SK-N-MC (cell line): ENCODE measurements at regions not wholly inside any gene's neighbourhood (a gene's known extent, or its start where the extent isn't known, plus 50 kb on each side); places are given as distances from the start of the nearest gene placed in this dataset.
A peak's percentile ranks its signal among the peaks of the same experiment; 100 is the strongest.
"Not testable (repeated sequence)": the region's sequence is repeated elsewhere in the genome, so short reads cannot be mapped to it uniquely, and the experiment has no call there.

Source experiments
- DNase-seq: peaks from one replicate; pipeline ENCODE4 v3.0.0-alpha.2; 2011; ENCODE audit warnings: low read depth, low spot score
- H3K27ac ChIP-seq: fragments of 200-600 bp; sonication (generic); 2 replicates; pipeline ENCODE4 v1.5.1; 2016; ENCODE audit warnings: mixed run types
- H3K36me3 ChIP-seq: fragments of 200-600 bp; sonication (generic); 2 replicates; pipeline ENCODE4 v1.6.1; 2017; ENCODE audit warnings: antibody characterized with exemption, low read length, mixed read lengths; ENCODE audit not compliant: insufficient read depth
- H3K4me3 ChIP-seq: fragments of 200-600 bp; sonication (generic); 2 replicates; pipeline ENCODE4 v1.5.1; 2016
- H3K9ac ChIP-seq: fragments of 200-600 bp; sonication (generic); 2 replicates; pipeline ENCODE4 v1.8.0; 2017; ENCODE audit warnings: mixed run types, mixed read lengths; ENCODE audit not compliant: insufficient read length
- H3K9me3 ChIP-seq: fragments of 200-600 bp; sonication (generic); 2 replicates; pipeline ENCODE4 v1.6.1; 2017; ENCODE audit warnings: low read depth, mild to moderate bottlenecking, antibody characterized with exemption, low read length, moderate library complexity, mixed read lengths
- EZH2 ChIP-seq: fragments of 200-600 bp; sonication (generic); IDR thresholded peaks from one replicate; pipeline ENCODE4 v1.6.1; 2017; ENCODE audit warnings: antibody characterized with exemption
- FOXP2 ChIP-seq: optimal IDR thresholded peaks from 2 replicates; pipeline ENCODE3; 2011; ENCODE audit warnings: mild to moderate bottlenecking, moderate library complexity; ENCODE audit not compliant: insufficient read depth; ENCODE audit errors: extremely low read length, control extremely low read depth
- POLR2AphosphoS5 ChIP-seq: IDR thresholded peaks from 2 replicates; pipeline ENCODE4 v1.6.1; 2012; ENCODE audit warnings: mild to moderate bottlenecking, low read depth, low read length, borderline replicate concordance

DNA sequence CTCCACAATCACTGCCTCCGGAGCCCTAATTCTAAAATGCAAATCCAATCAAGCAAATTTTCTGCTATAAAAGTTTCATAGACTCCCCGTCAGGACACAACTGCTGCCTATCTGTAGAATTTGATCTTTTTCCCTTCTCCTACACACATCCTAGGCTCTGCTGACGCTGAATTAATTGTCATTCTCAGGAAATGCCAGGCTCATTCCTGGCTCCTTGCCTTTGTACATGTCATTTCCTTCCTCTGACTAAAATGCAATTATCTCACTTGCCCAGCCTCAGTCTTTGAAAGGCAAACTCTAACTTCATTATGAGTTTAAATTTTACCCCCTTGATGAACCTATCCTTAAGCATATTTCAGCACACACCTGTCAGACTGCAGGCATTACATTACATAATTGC lies 844.9 kb upstream of the CRIM1 start:
- Histone ChIP-seq H3K9ac (no peak overlapping the region), H3K4me3 (no peak overlapping the region), H3K27ac (peak overlapping the region; percentile 62; the same call in 1 of the 2 replicates), H3K36me3 (no peaks in the 10 kb centered on the region), H3K9me3 (no peaks in the 10 kb centered on the region; the same call in 1 of the 2 replicates)
- TF ChIP-seq FOXP2 (no peak), POLR2AphosphoS5 (peak; percentile 53; the same call in 1 of the 2 replicates)
- peak; percentile 74 for DNase-seq

GRCh38 chr2:35508601-35509000 lies 847.0 kb upstream of the CRIM1 start:
- Histone ChIP-seq H3K9ac (no peak overlapping the region), H3K36me3 (no peaks in the 10 kb centered on the region), H3K4me3 (no peak overlapping the region), H3K9me3 (no peaks in the 10 kb centered on the region), H3K27ac (no peak overlapping the region)
- TF ChIP-seq FOXP2: no peak
- TF ChIP-seq EZH2: no peak
- TF ChIP-seq POLR2AphosphoS5: no peak
- DNase-seq: no peak

DNA sequence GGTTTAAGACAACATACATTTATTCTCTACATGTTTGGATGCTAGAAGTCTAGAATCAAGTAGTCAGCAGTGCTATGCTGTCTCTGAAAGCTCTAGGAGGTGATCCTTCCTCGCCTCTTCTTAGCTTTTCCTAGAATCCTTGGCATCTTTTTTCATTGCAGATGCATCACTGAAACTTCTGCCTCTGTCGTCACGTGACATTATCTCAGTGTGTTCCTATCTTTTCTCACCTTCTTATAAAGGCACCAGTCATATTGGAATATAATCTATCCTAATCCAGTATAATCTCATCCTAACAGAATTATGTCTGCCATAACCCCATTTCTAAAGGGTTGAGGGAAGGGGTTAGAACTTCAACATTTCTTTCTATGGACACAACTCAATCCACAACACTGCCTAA lies 851.2 kb upstream of the CRIM1 start:
- no peak overlapping the region for H3K9ac ChIP-seq
- H3K36me3 ChIP-seq: no peaks in the 10 kb centered on the region
- no peak overlapping the region for H3K4me3 ChIP-seq
- DNase-seq: no peak
- TF ChIP-seq EZH2 (no peak), POLR2AphosphoS5 (no peak), FOXP2 (no peak)
- H3K9me3 ChIP-seq: no peaks in the 10 kb centered on the region
- H3K27ac ChIP-seq: no peak overlapping the region

DNA sequence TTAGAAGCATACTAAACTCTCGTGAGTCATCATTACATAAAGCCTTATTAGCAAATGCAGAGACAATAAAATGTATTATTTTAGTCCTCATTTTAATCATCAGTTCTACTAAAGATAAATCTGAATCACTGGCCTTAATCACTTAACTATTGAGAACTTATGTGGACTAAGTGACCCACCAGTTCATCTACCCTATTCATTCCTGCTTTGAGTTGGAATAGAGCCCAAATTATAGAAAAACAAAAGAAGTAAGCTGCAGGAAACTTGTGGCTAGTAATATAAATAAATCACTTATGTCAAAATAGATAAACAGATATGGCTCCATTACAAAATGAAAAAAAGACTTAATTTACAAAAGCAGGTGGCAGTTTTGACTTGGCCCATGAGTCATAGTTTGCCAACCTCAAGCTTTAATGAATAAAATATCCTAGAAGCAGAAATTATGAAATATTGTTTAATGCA lies 851.8 kb upstream of the CRIM1 start:
- H3K9ac ChIP-seq: no peak overlapping the region
- H3K27ac ChIP-seq: no peak overlapping the region
- H3K9me3 ChIP-seq: no peaks in the 10 kb centered on the region
- H3K36me3 ChIP-seq: no peaks in the 10 kb centered on the region
- no peak for DNase-seq
- TF ChIP-seq FOXP2 (no peak), POLR2AphosphoS5 (no peak), EZH2 (no peak)
- no peak overlapping the region for H3K4me3 ChIP-seq

GRCh38 chr2:35503311-35503710 lies 852.3 kb upstream of the CRIM1 start:
- Histone ChIP-seq H3K36me3 (no peaks in the 10 kb centered on the region), H3K27ac (no peak overlapping the region), H3K9ac (no peak overlapping the region), H3K9me3 (no peaks in the 10 kb centered on the region), H3K4me3 (no peak overlapping the region)
- no peak for DNase-seq
- TF ChIP-seq FOXP2 (no peak), EZH2 (no peak), POLR2AphosphoS5 (no peak)

DNA sequence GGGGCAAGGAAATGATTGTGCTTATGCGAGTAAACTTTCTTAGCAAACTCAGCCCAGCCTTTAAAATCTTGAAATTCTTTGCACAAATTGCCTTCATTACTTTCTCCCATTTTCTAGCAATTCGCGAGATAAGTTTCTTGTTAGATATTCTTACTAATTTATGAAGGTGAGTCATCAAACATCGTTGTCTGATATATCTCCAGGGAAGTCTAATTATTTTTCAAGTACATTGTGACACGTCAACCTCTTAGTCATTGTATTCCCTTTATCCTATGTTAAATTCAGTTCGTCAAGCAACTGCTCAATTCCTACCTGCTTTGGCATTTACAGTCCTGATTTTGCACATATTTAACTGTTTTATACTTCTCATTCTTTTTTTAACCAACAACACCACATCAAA lies 854.5 kb upstream of the CRIM1 start:
- no peak overlapping the region for H3K27ac ChIP-seq
- H3K4me3 ChIP-seq: no peak overlapping the region
- no peak for DNase-seq
- no peaks in the 10 kb centered on the region for H3K36me3 ChIP-seq
- no peak overlapping the region for H3K9ac ChIP-seq
- no peaks in the 10 kb centered on the region for H3K9me3 ChIP-seq
- TF ChIP-seq POLR2AphosphoS5 (no peak), EZH2 (no peak), FOXP2 (no peak)

DNA sequence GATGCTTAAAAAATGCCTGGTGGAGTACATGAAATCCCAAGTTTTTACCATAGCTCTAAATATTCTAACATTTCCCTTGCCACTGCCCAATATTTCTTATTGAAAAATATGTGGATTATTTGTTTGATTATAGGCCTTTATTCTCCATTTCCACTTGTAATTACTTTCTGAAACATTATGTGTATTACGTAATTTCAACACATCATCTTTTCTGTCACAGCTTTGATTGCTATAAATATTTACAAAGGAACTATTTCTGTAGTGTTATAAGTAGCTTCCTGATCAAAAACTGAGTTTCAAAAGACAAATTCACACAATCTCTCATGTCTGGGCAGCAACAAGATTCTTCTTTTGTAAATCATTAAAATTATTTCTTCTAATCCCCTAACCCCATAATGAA lies 859.6 kb upstream of the CRIM1 start:
- TF ChIP-seq EZH2: no peak
- TF ChIP-seq POLR2AphosphoS5: no peak
- no peak for TF ChIP-seq FOXP2
- H3K9me3 ChIP-seq: no peaks in the 10 kb centered on the region

DNA sequence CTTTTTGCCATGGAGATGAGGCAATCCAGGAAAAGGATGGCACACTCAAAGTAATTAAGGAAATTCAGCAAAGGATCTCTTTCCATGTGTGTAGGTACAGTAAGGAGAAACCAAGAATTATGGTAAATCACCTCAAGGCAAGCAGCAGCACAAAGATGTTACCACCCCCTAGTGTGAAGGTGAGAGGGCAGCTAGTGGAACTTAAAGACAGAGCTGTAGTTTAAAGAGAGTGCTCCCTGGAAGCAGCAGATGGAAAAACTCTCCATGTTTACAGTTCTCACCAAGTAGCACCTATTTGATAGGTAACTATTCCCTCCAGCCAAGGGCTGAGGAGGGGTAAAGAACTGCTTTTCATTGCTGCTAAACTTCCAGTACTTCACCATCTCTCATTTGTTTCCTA lies 860.4 kb upstream of the CRIM1 start:
- Histone ChIP-seq H3K9ac (no peak overlapping the region), H3K9me3 (no peaks in the 10 kb centered on the region), H3K27ac (peak overlapping the region; percentile 76), H3K4me3 (peak overlapping the region; percentile 37; the same call in 1 of the 2 replicates), H3K36me3 (no peaks in the 10 kb centered on the region)
- TF ChIP-seq FOXP2: no peak
- TF ChIP-seq EZH2: no peak
- TF ChIP-seq POLR2AphosphoS5: no peak
- no peak for DNase-seq

More for the DNA sequence above, 859.6 kb upstream of the CRIM1 start:
- Histone ChIP-seq H3K4me3 (peak overlapping the region; percentile 55), H3K9ac (no peak overlapping the region), H3K36me3 (no peaks in the 10 kb centered on the region), H3K27ac (peak overlapping the region; percentile 76)
- no peak for DNase-seq

DNA sequence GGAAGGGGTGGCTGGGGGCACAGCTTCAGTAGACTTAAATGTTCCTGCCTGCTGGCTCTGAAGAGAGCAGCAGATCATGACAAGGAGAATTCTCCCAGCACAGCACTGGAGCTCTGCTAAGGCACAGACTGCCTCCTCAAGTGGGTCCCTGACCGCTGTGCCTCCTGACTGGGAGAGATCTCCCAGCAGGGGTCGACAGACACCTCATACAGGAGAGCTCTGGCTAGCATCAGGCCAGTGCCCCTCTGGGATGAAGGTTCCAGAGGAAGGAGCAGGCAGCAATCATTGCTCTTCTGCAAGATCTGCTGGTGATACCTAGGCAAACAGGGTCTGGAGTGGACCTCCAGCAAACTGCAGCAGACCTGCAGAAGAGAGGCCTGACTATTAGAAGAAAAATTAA lies 877.5 kb upstream of the CRIM1 start:
- H3K4me3 ChIP-seq, H3K27ac ChIP-seq, DNase-seq, H3K9ac ChIP-seq, H3K9me3 ChIP-seq, H3K36me3 ChIP-seq: not testable (repeated sequence)
